Epithelial cell of proximal tubule (primary cell): ENCODE measurements at regions not wholly inside any gene's neighbourhood (a gene's known extent, or its start where the extent isn't known, plus 50 kb on each side); places are given as distances from the start of the nearest gene placed in this dataset.

Experiments used
- DNase-seq: peaks from one replicate; pipeline ENCODE4 v3.0.0-alpha.2; 2011; ENCODE audit warnings: low read depth
- H3K4me3 ChIP-seq: 2 replicates; pipeline ENCODE4 v1.5.1; 2011; ENCODE audit warnings: low read depth, mild to moderate bottlenecking, low read length
- TF ChIP-seq, protein P1 (sequence below): conservative IDR thresholded peaks from 2 replicates; pipeline ENCODE4 v1.5.1; 2012; ENCODE audit warnings: low read depth, mild to moderate bottlenecking, low read length

DNA sequence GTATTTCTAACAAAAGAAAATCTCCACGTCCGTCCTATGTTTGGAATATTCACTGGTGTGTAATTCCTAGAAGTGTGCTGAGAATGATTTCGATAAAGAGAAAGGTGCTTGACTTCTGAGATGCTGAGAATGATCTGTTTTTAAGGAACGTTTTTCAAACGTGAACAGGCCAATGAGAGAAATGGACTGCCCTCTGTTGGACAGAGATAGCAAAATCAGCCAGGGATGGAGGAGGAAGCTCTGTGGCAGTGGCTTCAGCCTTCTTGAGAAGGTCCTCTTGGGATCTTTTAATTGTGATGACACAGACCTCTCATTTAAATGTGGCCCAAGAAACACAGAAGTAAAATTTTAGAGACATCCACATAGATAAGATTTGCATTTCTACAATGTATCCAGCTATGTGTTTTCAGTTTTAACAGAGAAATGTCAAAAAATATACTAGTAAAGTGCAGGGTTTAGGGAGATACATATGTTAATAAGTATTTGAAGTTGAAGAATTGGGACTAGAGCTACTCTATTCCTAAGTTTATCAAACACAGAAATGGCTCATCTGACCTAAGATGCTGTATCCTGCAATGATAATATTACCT lies 84.0 kb upstream of the RCN1 start:
- no peak overlapping the region for H3K4me3 ChIP-seq
- TF ChIP-seq, protein P1, sequence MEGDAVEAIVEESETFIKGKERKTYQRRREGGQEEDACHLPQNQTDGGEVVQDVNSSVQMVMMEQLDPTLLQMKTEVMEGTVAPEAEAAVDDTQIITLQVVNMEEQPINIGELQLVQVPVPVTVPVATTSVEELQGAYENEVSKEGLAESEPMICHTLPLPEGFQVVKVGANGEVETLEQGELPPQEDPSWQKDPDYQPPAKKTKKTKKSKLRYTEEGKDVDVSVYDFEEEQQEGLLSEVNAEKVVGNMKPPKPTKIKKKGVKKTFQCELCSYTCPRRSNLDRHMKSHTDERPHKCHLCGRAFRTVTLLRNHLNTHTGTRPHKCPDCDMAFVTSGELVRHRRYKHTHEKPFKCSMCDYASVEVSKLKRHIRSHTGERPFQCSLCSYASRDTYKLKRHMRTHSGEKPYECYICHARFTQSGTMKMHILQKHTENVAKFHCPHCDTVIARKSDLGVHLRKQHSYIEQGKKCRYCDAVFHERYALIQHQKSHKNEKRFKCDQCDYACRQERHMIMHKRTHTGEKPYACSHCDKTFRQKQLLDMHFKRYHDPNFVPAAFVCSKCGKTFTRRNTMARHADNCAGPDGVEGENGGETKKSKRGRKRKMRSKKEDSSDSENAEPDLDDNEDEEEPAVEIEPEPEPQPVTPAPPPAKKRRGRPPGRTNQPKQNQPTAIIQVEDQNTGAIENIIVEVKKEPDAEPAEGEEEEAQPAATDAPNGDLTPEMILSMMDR = peak; percentile 86
- DNase-seq = peak; percentile 16

GRCh38 chr11:32005786-32006416 lies 85.0 kb upstream of the RCN1 start:
- H3K4me3 ChIP-seq = no peak overlapping the region
- DNase-seq = peak; percentile 19
- TF ChIP-seq, protein P1 = no peak

- no peak overlapping the region for H3K4me3 ChIP-seq
- TF ChIP-seq, protein P1 = no peak
- no peak for DNase-seq
Observed at GRCh38 chr11:32003335-32003734, 87.5 kb upstream of the RCN1 start.

- TF ChIP-seq, protein P1 = no peak
Observed at GRCh38 chr11:32002311-32002710, 88.6 kb upstream of the RCN1 start.

DNA sequence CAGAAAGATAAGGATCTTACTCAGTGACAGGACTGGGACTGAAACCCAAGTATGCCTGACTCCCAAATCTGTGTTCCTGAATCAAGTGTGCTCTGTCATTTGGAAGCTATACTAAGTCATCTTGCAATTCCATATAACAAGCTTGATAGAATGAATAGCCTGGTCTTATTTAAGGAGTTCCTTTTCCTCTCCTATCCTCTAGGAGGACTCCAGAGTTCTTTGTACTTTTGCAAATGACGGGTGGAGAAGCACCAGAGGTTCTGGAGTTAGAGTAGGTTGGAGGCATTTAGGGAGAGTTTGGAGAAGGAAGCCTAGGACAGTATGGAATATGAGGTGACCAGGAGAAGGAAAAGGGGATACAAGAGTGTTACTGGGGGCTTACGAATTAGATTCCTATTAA lies 92.9 kb upstream of the RCN1 start:
- no peak overlapping the region for H3K4me3 ChIP-seq
- TF ChIP-seq, protein P1 = peak; percentile 6
- DNase-seq = no peak

More at GRCh38 chr11:32002311-32002710, 88.6 kb upstream of the RCN1 start:
- H3K4me3 ChIP-seq = no peak overlapping the region
- DNase-seq = no peak

DNA sequence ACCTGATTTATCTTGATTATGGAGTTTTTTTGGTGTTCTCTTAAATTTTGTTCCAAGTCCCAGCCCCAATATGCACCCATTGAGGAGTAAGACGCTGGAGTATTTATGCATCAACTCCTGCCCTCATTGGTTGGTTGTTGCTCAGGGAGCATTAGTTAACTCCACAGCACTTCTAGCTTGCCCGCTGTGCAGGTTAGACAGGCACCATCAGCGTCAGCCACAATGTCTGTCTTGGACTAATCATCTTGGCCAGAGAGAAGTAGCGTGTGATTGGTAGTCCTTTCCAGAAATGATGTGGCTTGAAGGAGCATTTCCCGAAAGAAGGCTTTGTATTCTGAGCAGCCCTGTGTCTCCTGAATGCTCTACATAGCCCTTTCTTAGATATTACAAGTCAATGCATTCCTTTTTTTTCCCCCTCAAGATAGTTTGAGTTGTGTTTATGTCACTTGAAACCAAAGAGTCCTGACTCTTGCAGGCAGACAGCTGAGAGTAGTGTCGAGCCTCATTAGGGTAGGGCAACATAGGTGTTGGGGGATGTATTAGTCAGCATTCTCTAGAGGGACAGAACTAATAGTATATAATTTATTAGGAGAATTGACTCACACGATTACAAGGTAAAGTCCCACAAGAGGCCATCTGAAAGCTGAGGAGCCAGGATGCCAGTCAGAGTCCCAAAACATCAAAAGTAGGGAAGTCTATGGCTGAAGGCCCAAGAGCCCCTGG lies 94.6 kb upstream of the RCN1 start:
- TF ChIP-seq, protein P1 = no peak
- H3K4me3 ChIP-seq = no peak overlapping the region
- DNase-seq = no peak
